Limb (tissue), 2 donors: ENCODE measurements at regions not wholly inside any gene's neighbourhood (a gene's known extent, or its start where the extent isn't known, plus 50 kb on each side); places are given as distances from the start of the nearest gene placed in this dataset.

Experiments used
- DNase-seq, 2 donors: peaks; one replicate each; pipeline ENCODE4 v3.0.0-alpha.2; 2016; ENCODE audit errors: extremely low spot score in 2 of 2

GRCh38 chr18:26794230-26795101 is 71.0 kb downstream of the AQP4 start:
- no peak for DNase-seq

GRCh38 chr18:26792661-26793060 is 72.8 kb downstream of the AQP4 start:
- DNase-seq = no peak

- no peak for DNase-seq
Observed at GRCh38 chr18:26791676-26792075, 73.8 kb downstream of the AQP4 start.

GRCh38 chr18:26784599-26784998 is 80.9 kb downstream of the AQP4 start:
- DNase-seq = no peak

GRCh38 chr18:26783170-26783569 is 82.3 kb downstream of the AQP4 start:
- DNase-seq = no peak

GRCh38 chr18:26780520-26781325 is 84.8 kb downstream of the AQP4 start:
- DNase-seq = no peak

GRCh38 chr18:26778054-26778393 is 87.5 kb downstream of the AQP4 start:
- DNase-seq = no peak

- peak in 1 of 2 donors; percentile 30 for DNase-seq
Observed at GRCh38 chr18:26777351-26778053, 88.0 kb downstream of the AQP4 start.

GRCh38 chr18:26772691-26773090 is 92.8 kb downstream of the AQP4 start:
- no peak for DNase-seq

- no peak for DNase-seq
Observed at GRCh38 chr18:26771524-26771923, 94.0 kb downstream of the AQP4 start.

- no peak for DNase-seq
Observed at GRCh38 chr18:26768385-26768784, 97.1 kb downstream of the AQP4 start.

- DNase-seq = no peak
Observed at GRCh38 chr18:26765498-26765897, 100.0 kb downstream of the AQP4 start.

GRCh38 chr18:26764586-26764985 is 100.9 kb downstream of the AQP4 start:
- DNase-seq = no peak

GRCh38 chr18:26764177-26764576 is 101.3 kb downstream of the AQP4 start:
- no peak for DNase-seq

GRCh38 chr18:26763446-26764110 is 101.9 kb downstream of the AQP4 start:
- no peak for DNase-seq

GRCh38 chr18:26757263-26758019 is 108.1 kb downstream of the AQP4 start:
- no peak for DNase-seq

- no peak for DNase-seq
Observed at GRCh38 chr18:26756556-26756955, 109.0 kb downstream of the AQP4 start.

GRCh38 chr18:26746826-26747475 is 118.6 kb downstream of the AQP4 start:
- DNase-seq = no peak

- no peak for DNase-seq
Observed at GRCh38 chr18:26746398-26746797, 119.1 kb downstream of the AQP4 start.
